Activated CD4-positive, alpha-beta T cell treated with anti-CD3 and anti-CD28 coated beads, Interleukin-2, amount 10 ng/mL, durations not matched to agents 24 days and 14 days (primary cell): ENCODE measurements at regions not wholly inside any gene's neighbourhood (a gene's known extent, or its start where the extent isn't known, plus 50 kb on each side); places are given as distances from the start of the nearest gene placed in this dataset.

Experiments used
- DNase-seq: peaks from one replicate; pipeline ENCODE4 v3.0.0; 2022
- H3K27ac Mint-ChIP-seq: one replicate; pipeline ENCODE4 v1.8.0; 2022; ENCODE audit warnings: mild to moderate bottlenecking, mixed read lengths
- H3K27me3 Mint-ChIP-seq: one replicate; pipeline ENCODE4 v1.8.0; 2022; ENCODE audit warnings: mixed read lengths
- H3K36me3 Mint-ChIP-seq: one replicate; pipeline ENCODE4 v1.8.0; 2022; ENCODE audit warnings: low read depth, mild to moderate bottlenecking, mixed read lengths
- H3K4me1 Mint-ChIP-seq: one replicate; pipeline ENCODE4 v1.8.0; 2021; ENCODE audit warnings: mixed read lengths
- H3K4me3 Mint-ChIP-seq: one replicate; pipeline ENCODE4 v1.8.0; 2022; ENCODE audit warnings: mild to moderate bottlenecking, moderate library complexity, mixed read lengths
- H3K9me3 Mint-ChIP-seq: one replicate; pipeline ENCODE4 v1.8.0; 2021; ENCODE audit warnings: mixed read lengths
- intact Hi-C: fragments of 100-400 bp; cut with micrococcal nuclease; formaldehyde crosslinking; loops from one replicate; pipeline ENCODE4 v1.15.1; 2023

DNA sequence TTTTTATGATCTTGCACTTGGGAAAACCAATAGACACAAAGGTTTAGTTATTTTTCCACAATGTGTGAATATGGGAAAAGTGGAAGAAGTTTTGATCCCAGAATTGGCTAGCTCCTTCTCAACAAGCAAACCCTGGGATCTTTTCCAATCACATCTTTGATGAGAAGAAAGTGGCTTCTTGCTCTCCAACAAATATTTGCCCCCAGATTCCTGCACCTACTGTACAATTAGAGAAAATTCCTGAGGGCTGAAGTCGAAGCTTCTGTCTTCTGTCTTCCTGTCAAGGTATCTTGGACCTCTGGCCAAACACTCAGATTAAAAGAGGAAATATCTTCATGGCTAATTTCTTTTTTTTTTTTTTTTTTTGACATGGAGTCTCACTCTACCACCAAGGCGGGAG is 113.1 kb upstream of the SLC45A1 start:
- H3K4me3 Mint-ChIP-seq = no peak overlapping the region
- no peak overlapping the region for H3K27ac Mint-ChIP-seq
- H3K36me3 Mint-ChIP-seq = no peaks in the 10 kb centered on the region
- peaks cover 2% of the 10 kb centered on the region for H3K27me3 Mint-ChIP-seq
- no peaks in the 10 kb centered on the region for H3K9me3 Mint-ChIP-seq
- H3K4me1 Mint-ChIP-seq = no peaks in the 10 kb centered on the region
- DNase-seq = no peak
- intact Hi-C loops = no loop called here

DNA sequence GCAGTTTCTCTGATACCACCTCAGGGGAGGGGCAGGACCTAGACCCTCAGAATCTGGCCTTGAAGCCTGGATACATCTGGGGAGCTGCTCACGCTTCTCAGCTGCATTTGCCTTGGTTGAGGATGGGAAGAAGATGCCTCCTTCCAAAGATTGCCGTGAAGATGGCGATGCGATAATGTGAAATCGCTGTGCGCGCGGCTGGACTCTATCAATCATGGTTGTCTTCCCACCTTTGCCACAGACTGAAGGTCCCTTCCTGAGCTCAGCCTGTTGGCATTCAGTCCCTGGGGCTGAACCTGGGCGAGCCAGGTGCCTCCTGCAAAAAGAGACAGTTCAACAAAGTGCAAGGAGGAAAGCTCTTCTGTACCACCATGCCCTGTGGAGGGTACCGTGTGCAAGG is 114.4 kb upstream of the SLC45A1 start:
- Mint-ChIP-seq H3K27ac (no peak overlapping the region), H3K4me1 (peaks cover 2% of the 10 kb centered on the region), H3K9me3 (no peaks in the 10 kb centered on the region), H3K27me3 (peaks cover 3% of the 10 kb centered on the region), H3K4me3 (no peak overlapping the region), H3K36me3 (no peaks in the 10 kb centered on the region)
- DNase-seq = no peak
- intact Hi-C loops = no loop called here

DNA sequence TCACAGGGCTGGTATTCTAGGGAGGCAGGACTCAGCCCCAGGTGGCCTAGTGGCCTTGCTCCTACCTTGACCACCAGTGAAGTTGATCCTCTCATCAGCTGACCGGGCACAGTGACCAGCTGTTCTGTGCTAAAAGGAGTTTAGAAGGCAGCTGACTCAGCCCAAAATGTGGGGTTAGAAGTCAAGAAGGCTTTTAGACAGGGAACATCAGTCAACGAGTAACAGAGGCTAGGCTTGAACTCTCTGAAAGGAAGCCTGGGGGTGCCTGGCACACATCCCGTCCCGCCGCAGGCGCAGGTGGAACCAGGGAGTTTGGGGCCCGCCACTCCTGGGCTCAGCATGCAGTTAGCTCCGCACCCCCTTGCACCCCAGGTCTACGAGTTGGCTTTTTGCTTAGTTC is 114.9 kb upstream of the SLC45A1 start:
- no peak overlapping the region for H3K4me3 Mint-ChIP-seq
- H3K9me3 Mint-ChIP-seq = no peaks in the 10 kb centered on the region
- no peak overlapping the region for H3K27ac Mint-ChIP-seq
- H3K4me1 Mint-ChIP-seq = peaks cover 2% of the 10 kb centered on the region
- H3K27me3 Mint-ChIP-seq = peaks cover 3% of the 10 kb centered on the region
- no peaks in the 10 kb centered on the region for H3K36me3 Mint-ChIP-seq
- DNase-seq = no peak
- intact Hi-C loops = no loop called here

DNA sequence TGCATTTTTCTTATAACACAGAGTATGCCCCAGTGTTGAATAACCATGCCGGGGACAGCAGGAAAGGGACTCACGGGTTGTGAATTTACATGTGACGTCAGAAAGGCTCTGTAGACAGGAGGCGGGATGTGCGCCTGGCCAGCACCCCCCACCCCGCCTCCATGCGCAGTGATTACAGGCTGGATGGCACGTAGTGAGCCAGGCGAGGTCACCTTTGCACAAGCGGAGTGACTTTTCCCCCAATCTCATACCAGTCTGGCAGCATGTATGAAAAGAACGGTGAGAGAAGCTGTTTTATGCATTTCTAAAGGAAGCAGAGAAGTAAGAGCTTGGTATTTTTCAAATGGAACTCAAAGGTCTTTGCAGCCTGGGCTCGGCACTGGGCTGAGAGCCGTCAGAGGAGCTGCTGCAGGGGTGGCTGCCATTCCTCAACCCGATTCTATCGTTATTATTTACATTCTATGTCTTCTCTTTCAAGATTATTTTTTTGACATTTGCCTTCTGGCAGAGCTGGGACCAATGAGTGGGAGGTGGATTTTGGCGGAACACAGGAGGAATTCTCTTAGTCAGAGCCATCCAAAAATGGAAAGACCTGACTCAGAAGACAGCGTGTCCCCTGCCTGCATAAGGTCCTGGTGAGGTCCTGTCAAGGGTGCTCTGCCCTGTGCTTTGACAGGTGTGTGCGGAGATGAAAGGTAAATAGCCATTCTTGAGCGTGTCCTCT is 115.6 kb upstream of the SLC45A1 start:
- H3K27me3 Mint-ChIP-seq = peaks cover 3% of the 10 kb centered on the region
- no peaks in the 10 kb centered on the region for H3K9me3 Mint-ChIP-seq
- peak overlapping the region; percentile 8 for H3K27ac Mint-ChIP-seq
- peaks cover 6% of the 10 kb centered on the region for H3K4me1 Mint-ChIP-seq
- no peaks in the 10 kb centered on the region for H3K36me3 Mint-ChIP-seq
- H3K4me3 Mint-ChIP-seq = no peak overlapping the region
- intact Hi-C loops = no loop called here
- DNase-seq = no peak

DNA sequence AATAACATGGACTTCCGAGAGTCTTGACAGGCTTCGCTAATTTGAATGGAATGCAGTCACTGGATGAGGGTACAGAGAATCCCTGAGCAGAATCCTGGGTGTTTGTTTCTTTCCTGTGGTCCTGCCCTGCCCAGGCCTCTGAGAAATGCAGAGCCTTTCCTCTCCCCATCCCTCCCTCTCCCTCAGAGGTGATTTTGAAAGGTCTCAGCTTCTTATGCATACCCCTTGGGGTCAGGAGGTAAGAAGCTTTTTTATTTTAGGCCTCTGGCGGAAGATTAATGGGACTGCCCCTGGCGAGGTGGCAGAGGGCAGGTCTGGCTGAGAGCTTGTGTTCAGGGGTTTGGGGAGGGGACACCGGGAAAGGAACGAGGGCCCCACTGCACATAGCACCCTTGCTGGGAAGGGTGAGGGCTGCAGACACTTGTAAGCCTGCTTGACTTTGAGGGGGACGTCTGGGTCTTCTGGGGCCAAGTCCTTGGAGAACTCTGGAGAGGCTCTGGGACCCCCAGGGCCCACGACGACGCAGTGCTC is 116.5 kb upstream of the SLC45A1 start:
- Mint-ChIP-seq H3K4me1 (peaks cover 6% of the 10 kb centered on the region), H3K36me3 (no peaks in the 10 kb centered on the region), H3K27me3 (peaks cover 3% of the 10 kb centered on the region), H3K9me3 (no peaks in the 10 kb centered on the region), H3K27ac (no peak overlapping the region), H3K4me3 (no peak overlapping the region)
- no peak for DNase-seq
- intact Hi-C loops = no loop called here

DNA sequence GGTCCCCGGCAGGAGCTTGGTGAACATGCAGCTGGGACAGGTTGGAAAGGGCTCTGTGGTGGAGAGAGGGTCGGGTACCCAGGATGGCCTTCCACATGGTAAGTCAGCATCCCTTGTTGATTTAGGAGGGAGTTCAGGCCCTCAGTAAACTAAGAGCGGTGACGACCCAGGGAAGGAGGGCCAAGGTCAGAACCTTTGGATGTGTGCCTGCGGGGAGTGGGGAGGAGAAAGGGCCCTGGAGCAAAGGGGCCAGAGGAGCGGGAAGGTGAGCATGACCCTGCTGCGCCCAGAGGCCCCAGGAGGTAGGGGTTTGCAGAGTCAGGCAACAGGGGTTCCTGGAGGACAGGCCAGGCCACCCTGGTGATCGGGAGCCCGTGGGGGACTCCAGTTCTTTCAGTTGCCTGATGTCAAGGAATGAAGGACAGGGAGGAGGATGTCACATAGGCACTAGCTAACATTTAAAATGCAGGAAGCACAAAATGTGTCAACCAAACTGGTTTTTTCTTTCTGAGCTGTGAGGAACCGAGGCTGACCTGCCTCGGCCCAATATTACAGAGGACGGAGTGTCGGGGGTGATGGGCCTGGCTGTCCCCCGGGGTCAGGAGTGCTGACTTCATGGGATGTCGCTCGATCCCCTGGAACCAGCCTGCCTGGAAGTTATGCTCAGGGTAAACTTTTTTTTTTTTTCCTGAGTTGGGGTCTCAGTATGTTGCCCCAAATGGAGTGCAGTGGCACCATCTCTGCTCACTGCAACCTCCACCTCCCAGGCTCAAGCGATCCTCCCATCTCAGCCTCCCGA is 117.4 kb upstream of the SLC45A1 start:
- Mint-ChIP-seq H3K36me3 (no peaks in the 10 kb centered on the region), H3K27me3 (peaks cover 3% of the 10 kb centered on the region), H3K9me3 (no peaks in the 10 kb centered on the region), H3K27ac (no peak overlapping the region), H3K4me3 (no peak overlapping the region), H3K4me1 (peaks cover 6% of the 10 kb centered on the region)
- intact Hi-C loops = no loop called here
- no peak for DNase-seq

DNA sequence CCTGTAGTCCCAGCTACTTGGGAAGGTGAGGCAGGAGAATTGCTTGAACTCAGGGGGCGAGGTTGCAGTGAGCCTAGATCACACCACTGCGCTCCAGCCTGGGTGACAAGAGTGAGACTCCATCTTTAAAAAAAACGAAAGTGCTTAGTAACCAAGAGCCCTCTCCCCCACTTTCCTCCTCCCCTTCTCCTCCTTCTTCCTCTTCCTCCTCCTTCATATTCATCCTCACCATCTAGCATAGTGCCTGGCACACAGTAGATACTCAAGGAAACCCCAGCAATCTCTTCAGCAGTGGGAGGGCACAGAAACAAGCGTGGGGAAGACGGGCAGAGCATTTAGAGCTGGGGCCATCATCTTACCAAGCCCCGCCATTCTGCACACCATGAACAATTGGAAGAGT is 119.4 kb upstream of the SLC45A1 start:
- DNase-seq = no peak
- Mint-ChIP-seq H3K36me3 (no peaks in the 10 kb centered on the region), H3K4me3 (no peak overlapping the region), H3K9me3 (no peaks in the 10 kb centered on the region), H3K27ac (no peak overlapping the region), H3K4me1 (peaks cover 16% of the 10 kb centered on the region), H3K27me3 (peaks cover 7% of the 10 kb centered on the region)
- intact Hi-C loops = no loop called here

DNA sequence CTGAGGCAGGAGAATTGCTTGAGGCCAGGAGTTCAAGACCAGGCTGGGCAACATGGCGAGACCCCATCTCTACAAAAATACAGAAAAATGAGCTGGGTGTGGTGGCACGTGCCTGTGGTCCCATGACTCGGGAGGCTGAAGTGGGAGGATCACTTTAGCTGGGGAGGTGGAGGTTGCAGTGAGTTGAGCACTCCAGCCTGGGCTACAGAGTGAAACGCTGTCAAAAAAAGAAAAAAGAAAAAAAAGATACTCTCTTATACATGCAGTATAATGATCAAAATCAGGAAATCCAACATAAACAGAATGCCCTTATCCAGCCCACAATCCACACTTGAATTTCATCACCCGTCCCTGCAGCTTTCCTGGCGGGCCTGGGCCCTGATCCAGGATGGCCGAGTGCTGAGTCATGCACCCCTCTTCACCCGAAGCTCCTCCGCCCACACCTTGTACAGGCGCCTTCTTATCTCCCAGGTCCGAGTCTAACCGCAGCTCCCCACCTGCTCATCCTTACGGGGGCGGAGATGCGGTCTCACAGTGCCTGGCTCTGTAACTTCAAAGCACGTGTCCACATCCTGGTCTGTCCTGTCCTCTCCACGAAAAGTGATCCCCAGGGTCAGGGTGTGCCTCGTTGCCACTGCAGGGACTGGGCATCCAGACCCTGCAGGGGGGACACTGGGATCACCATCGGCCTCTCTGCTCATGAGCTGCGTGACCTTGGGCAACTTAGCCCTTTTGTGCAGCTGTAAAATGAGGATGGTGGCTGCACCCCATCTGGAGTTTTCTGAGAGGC is 120.2 kb upstream of the SLC45A1 start:
- no peak overlapping the region for H3K4me3 Mint-ChIP-seq
- H3K36me3 Mint-ChIP-seq = no peaks in the 10 kb centered on the region
- peaks cover 7% of the 10 kb centered on the region for H3K27me3 Mint-ChIP-seq
- no peaks in the 10 kb centered on the region for H3K9me3 Mint-ChIP-seq
- intact Hi-C loops = no loop called here
- peaks cover 16% of the 10 kb centered on the region for H3K4me1 Mint-ChIP-seq
- no peak overlapping the region for H3K27ac Mint-ChIP-seq
- no peak for DNase-seq

DNA sequence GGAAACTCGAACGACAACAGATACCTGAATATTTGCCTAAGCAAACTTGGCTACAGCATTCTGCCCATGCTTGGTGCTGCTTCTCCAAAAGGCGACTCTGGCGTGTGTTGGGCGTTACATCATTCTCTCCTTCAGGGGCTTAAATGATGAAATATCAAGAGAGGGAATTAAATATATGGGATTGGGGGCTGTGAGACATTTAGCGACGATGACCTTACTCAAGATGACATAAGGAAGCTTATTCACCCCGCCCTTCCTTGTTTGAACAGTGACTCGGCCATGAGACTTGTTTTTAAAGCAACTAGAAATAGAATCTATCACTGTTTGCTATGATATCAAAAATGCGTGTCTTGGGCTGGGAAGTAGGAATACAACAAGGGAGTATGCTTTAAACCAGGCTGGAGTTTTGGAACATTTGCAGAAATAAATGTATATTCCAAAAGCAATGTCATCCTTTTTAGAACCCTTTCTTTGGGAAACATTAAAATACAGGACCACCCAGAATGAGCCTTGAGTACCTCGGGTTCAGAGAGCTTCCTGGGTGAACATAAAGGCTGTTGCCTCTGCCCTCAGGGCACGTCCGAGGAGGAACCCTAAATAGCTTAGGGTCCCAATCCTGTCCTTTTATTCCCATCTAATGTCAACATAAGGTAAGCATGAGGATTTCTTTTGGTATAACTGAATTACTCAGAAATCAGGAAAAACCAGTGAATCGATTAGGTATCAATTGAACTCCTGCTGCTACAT is 123.3 kb upstream of the SLC45A1 start:
- Mint-ChIP-seq H3K27ac (no peak overlapping the region), H3K36me3 (no peaks in the 10 kb centered on the region), H3K4me3 (no peak overlapping the region), H3K9me3 (no peaks in the 10 kb centered on the region), H3K4me1 (peaks cover 16% of the 10 kb centered on the region), H3K27me3 (peaks cover 7% of the 10 kb centered on the region)
- no peak for DNase-seq
- intact Hi-C loops = no loop called here

DNA sequence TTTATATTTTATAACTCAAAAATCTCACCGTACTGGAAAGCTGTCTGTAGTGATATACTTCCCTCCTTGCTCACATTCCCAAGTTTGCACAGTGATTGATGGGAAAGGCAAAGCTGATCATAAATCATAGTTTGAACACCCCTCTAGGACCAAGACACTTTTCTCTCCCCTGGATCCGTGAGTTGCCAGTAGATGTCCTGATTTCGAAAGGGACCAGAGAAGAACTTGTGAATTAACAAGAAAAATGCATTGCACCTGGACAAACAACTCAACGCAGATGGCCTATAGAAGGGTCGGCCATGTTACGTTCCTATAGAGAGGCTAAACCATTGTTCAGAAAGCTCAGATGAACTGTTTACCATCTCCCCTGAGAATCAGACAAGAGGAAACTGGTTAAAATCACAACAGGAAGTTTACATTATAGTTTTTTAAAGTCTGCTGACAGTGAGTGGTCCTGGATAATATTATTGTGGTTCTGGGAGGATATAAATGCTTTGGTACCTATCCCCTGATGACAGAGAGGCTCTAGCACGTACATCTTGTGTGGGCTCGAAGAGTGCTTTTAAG is 124.0 kb upstream of the SLC45A1 start:
- H3K9me3 Mint-ChIP-seq = no peaks in the 10 kb centered on the region
- no peaks in the 10 kb centered on the region for H3K36me3 Mint-ChIP-seq
- peaks cover 5% of the 10 kb centered on the region for H3K27me3 Mint-ChIP-seq
- no peak for DNase-seq
- H3K4me3 Mint-ChIP-seq = no peak overlapping the region
- intact Hi-C loops = no loop called here
- peaks cover 16% of the 10 kb centered on the region for H3K4me1 Mint-ChIP-seq
- H3K27ac Mint-ChIP-seq = no peak overlapping the region

DNA sequence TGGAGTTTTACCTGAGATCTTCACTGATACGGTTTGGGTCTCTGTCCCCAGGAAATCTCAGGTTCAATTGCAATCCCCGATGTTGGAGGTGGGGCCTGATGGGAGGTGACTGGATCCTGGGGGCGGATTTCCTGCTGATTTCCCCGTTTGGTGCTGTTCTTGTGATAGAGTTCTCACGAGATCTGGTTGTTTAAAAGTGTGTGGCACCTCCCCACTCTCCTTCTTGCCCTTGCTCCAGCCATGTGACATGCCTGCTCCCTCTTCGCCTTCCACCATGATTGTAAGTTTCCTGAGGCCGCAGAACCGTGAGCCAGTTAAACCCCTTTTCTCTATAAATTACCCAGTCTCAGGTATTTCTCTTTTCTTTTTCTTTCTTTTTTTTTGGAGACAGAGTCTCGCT is 126.4 kb upstream of the SLC45A1 start:
- Mint-ChIP-seq H3K27ac (no peak overlapping the region), H3K27me3 (peaks cover 4% of the 10 kb centered on the region), H3K36me3 (no peaks in the 10 kb centered on the region), H3K4me1 (peaks cover 10% of the 10 kb centered on the region), H3K9me3 (no peaks in the 10 kb centered on the region), H3K4me3 (no peak overlapping the region)
- DNase-seq = no peak
- intact Hi-C loops = no loop called here

DNA sequence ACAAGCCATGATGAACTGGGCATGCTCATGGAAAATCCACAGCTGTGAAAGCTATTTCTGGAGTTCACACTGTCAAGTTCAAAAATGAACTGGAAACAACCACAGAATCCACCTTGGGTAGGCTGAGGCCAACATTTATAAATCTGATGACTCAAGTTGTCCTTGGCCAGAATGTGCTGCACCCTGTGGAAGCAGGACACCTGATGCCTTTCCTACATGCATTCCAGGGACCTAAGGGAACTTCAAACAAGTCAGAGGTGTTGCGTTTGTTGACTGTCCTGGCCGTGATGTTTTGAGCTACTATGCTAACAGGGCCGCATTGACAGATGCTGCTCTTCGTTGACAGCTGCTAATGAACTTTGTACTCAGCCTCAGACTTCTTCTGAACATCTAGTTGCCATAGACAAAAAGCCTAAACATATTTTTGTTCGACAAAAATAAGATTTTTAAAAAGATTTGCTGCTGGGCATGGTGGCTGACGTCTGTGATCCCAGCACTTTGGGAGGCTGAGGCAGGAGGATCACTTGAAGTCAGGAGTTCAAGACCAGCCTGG is 127.9 kb upstream of the SLC45A1 start:
- no peak overlapping the region for H3K4me3 Mint-ChIP-seq
- H3K27me3 Mint-ChIP-seq = peaks cover 4% of the 10 kb centered on the region
- H3K4me1 Mint-ChIP-seq = peaks cover 10% of the 10 kb centered on the region
- intact Hi-C loops = no loop called here
- H3K36me3 Mint-ChIP-seq = no peaks in the 10 kb centered on the region
- DNase-seq = no peak
- no peak overlapping the region for H3K27ac Mint-ChIP-seq
- H3K9me3 Mint-ChIP-seq = no peaks in the 10 kb centered on the region

DNA sequence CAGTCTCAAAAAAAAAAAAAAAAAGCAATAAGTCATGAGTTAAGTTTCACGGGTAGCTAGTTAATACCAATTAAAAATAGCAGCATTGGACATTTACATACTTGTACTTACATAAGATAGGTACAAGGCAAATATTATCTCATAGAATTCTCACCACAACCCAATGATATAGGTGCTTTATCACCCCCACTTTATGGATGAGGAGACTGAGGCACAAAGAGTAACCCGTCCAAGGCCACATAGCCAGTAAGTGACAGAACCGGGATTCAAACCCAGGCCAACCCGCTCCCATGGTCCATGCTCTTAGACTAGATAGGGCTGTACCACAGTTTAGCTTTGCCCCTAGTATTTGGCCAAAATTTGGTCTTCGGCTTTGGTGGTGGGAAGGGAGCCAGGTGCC is 132.5 kb upstream of the SLC45A1 start:
- intact Hi-C loops = no loop called here
- Mint-ChIP-seq H3K9me3 (no peaks in the 10 kb centered on the region), H3K4me3 (no peak overlapping the region)

More for the DNA sequence above, 132.5 kb upstream of the SLC45A1 start:
- Mint-ChIP-seq H3K27me3 (no peaks in the 10 kb centered on the region), H3K27ac (no peak overlapping the region), H3K36me3 (no peaks in the 10 kb centered on the region), H3K4me1 (peaks cover 18% of the 10 kb centered on the region)
- no peak for DNase-seq
